GM23338 (cell line): ENCODE measurements at regions not wholly inside any gene's neighbourhood (a gene's known extent, or its start where the extent isn't known, plus 50 kb on each side); places are given as distances from the start of the nearest gene placed in this dataset.

Source experiments
- ATAC-seq: fragments of 200-7000 bp; cut with Tn5 transposase; 3 replicates; pipeline ENCODE4 v1.9.1; 2020
- DNase-seq: peaks from one replicate; pipeline ENCODE4 v3.0.0-alpha.2; 2015; ENCODE audit warnings: low spot score
- H2AFZ ChIP-seq: fragments of 200-600 bp; sonication (generic); 2 replicates; pipeline ENCODE4 v1.8.0; 2016; ENCODE audit warnings: antibody characterized with exemption, mild to moderate bottlenecking, moderate library complexity
- H3F3A ChIP-seq: fragments of 200-600 bp; sonication (generic); replicated peaks from 2 replicates; pipeline ENCODE4 v1.8.0; 2017; ENCODE audit warnings: antibody characterized with exemption, mixed run types, low read depth
- H3K27ac ChIP-seq: fragments of 200-600 bp; sonication (generic); 2 replicates; pipeline ENCODE4 v1.6.1; 2016; ENCODE audit warnings: low read depth
- H3K27me3 ChIP-seq: fragments of 200-600 bp; sonication (generic); 2 replicates; pipeline ENCODE4 v1.8.0; 2016; ENCODE audit warnings: mild to moderate bottlenecking, mixed run types, moderate library complexity; ENCODE audit not compliant: insufficient read depth
- H3K36me3 ChIP-seq: fragments of 200-600 bp; sonication (generic); 2 replicates; pipeline ENCODE4 v1.8.0; 2016; ENCODE audit warnings: mild to moderate bottlenecking; ENCODE audit not compliant: insufficient read depth
- H3K4me1 ChIP-seq: fragments of 200-600 bp; sonication (generic); 2 replicates; pipeline ENCODE4 v1.8.0; 2016; ENCODE audit warnings: mild to moderate bottlenecking, moderate library complexity; ENCODE audit not compliant: insufficient read depth
- H3K4me2 ChIP-seq: fragments of 200-600 bp; sonication (generic); 2 replicates; pipeline ENCODE4 v1.7.1; 2017; ENCODE audit warnings: mixed run types
- H3K4me3 ChIP-seq: fragments of 200-600 bp; sonication (generic); 2 replicates; pipeline ENCODE4 v1.6.1; 2016; ENCODE audit warnings: mixed run types
- H3K79me2 ChIP-seq: fragments of 200-600 bp; sonication (generic); replicated peaks from 2 replicates; pipeline ENCODE4 v1.8.0; 2017; ENCODE audit warnings: mild to moderate bottlenecking; ENCODE audit not compliant: insufficient read depth
- H3K9me2 ChIP-seq: fragments of 200-600 bp; sonication (generic); 2 replicates; pipeline ENCODE4 v1.8.0; 2017; ENCODE audit not compliant: insufficient read depth
- H4K20me1 ChIP-seq: fragments of 200-600 bp; sonication (generic); replicated peaks from 2 replicates; pipeline ENCODE4 v1.8.0; 2017; ENCODE audit warnings: mild to moderate bottlenecking; ENCODE audit not compliant: insufficient read depth
- H3K27ac Mint-ChIP-seq: 2 replicates; pipeline ENCODE4 v1.8.0; 2020; ENCODE audit warnings: inconsistent platforms, mild to moderate bottlenecking, moderate library complexity, mixed read lengths
- H3K27me3 Mint-ChIP-seq: 3 replicates; pipeline ENCODE4 v1.8.0; 2022; ENCODE audit warnings: low read depth, mild to moderate bottlenecking, moderate library complexity, mixed read lengths, inconsistent platforms; ENCODE audit not compliant: insufficient read depth, poor library complexity
- H3K36me3 Mint-ChIP-seq: 3 replicates; pipeline ENCODE4 v1.8.0; 2021; ENCODE audit warnings: low read depth, mild to moderate bottlenecking, inconsistent platforms, moderate library complexity, mixed read lengths
- H3K4me1 Mint-ChIP-seq: 3 replicates; pipeline ENCODE4 v1.8.0; 2020; ENCODE audit warnings: mild to moderate bottlenecking, inconsistent platforms, mixed read lengths
- H3K4me3 Mint-ChIP-seq: 3 replicates; pipeline ENCODE4 v1.8.0; 2021; ENCODE audit warnings: moderate library complexity, mild to moderate bottlenecking, inconsistent platforms, mixed read lengths
- H3K9me3 Mint-ChIP-seq: 3 replicates; pipeline ENCODE4 v1.8.0; 2020; ENCODE audit warnings: moderate library complexity, mild to moderate bottlenecking, inconsistent platforms, mixed read lengths
- EZH2phosphoT487 ChIP-seq: fragments of 200-600 bp; sonication (generic); IDR thresholded peaks from one replicate; pipeline ENCODE4 v1.8.1; 2018; ENCODE audit warnings: antibody characterized with exemption; ENCODE audit not compliant: unreplicated experiment
- POLR2AphosphoS5 ChIP-seq: IDR thresholded peaks from 2 replicates; pipeline ENCODE4 v1.6.1; 2016; ENCODE audit warnings: antibody characterized with exemption, low read depth
- ZNF331 ChIP-seq: fragments of 250-450 bp; sonication (Bioruptor Pico); IDR thresholded peaks from 2 replicates; pipeline ENCODE4 v1.5.0; 2020; ENCODE audit warnings: low read depth, mild to moderate bottlenecking, moderate library complexity
- TF ChIP-seq, protein P1 (sequence below), 2 experiments: fragments of 200-600 bp in 1 of 2; sonication (generic) in 1 of 2; conservative IDR thresholded peaks; 2 replicates each; pipeline versions ENCODE4 v1.5.1 to v1.6.1; 2016 to 2017; ENCODE audit warnings: antibody characterized with exemption in 2 of 2, low read depth in 2 of 2, mild to moderate bottlenecking in 2 of 2, moderate library complexity in 1 of 2
- TF ChIP-seq, protein P2 (sequence below): IDR thresholded peaks from one replicate; pipeline ENCODE4 v1.6.1; 2018; ENCODE audit warnings: antibody characterized with exemption; ENCODE audit not compliant: unreplicated experiment
- TF ChIP-seq, protein P3 (sequence below): fragments of 250-450 bp; sonication (Bioruptor Pico); IDR thresholded peaks from 2 replicates; pipeline ENCODE4 v1.5.0; 2020; ENCODE audit warnings: mild to moderate bottlenecking, moderate library complexity

DNA sequence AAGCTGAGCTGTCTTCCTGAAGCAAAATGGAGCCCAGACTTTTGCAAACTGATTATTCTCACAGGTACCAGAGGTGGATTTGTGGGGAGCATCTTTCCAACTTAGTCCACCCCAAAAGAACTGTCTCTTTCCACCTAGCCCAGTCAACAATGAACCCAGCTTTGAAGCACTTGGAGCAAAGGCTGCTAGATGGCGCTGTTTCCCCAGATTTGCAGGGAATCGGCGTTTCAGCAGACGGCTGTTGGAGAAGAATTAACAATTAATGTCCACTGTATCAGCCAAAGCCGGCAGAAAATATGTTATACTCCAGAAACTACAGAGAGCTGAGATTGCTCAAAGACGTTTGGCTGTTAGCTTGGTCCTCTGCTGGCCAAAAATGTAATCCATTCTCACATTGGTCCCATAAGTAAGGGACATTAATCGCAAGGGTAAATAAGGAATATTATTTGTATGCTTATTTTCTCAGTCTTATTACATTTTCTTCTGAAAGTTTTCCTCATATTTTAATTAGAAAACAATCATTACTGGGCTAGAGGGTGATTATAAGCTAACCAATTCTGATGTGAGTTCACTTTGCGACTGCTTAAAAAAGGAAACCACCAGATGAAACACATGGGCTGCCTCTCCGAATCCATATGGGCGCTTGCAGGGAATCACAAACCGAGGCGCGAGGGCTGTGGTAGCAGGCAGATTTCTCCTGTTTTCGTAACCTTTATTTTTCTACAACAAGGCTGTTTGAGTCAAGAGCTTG is 423.8 kb upstream of the MEX3C start:
- DNase-seq: peak; percentile 83
- peak overlapping the region; percentile 4 for H3K4me2 ChIP-seq
- H3K4me3 ChIP-seq: no peak overlapping the region
- TF ChIP-seq POLR2AphosphoS5 (no peak), EZH2phosphoT487 (no peak)
- TF ChIP-seq, protein P1, sequence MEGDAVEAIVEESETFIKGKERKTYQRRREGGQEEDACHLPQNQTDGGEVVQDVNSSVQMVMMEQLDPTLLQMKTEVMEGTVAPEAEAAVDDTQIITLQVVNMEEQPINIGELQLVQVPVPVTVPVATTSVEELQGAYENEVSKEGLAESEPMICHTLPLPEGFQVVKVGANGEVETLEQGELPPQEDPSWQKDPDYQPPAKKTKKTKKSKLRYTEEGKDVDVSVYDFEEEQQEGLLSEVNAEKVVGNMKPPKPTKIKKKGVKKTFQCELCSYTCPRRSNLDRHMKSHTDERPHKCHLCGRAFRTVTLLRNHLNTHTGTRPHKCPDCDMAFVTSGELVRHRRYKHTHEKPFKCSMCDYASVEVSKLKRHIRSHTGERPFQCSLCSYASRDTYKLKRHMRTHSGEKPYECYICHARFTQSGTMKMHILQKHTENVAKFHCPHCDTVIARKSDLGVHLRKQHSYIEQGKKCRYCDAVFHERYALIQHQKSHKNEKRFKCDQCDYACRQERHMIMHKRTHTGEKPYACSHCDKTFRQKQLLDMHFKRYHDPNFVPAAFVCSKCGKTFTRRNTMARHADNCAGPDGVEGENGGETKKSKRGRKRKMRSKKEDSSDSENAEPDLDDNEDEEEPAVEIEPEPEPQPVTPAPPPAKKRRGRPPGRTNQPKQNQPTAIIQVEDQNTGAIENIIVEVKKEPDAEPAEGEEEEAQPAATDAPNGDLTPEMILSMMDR (conservative IDR thresholded peaks at IDR 0.05; ENCODE audit: low read depth in 2 of 2): peak; percentile 93 to 95
- TF ChIP-seq, protein P2, sequence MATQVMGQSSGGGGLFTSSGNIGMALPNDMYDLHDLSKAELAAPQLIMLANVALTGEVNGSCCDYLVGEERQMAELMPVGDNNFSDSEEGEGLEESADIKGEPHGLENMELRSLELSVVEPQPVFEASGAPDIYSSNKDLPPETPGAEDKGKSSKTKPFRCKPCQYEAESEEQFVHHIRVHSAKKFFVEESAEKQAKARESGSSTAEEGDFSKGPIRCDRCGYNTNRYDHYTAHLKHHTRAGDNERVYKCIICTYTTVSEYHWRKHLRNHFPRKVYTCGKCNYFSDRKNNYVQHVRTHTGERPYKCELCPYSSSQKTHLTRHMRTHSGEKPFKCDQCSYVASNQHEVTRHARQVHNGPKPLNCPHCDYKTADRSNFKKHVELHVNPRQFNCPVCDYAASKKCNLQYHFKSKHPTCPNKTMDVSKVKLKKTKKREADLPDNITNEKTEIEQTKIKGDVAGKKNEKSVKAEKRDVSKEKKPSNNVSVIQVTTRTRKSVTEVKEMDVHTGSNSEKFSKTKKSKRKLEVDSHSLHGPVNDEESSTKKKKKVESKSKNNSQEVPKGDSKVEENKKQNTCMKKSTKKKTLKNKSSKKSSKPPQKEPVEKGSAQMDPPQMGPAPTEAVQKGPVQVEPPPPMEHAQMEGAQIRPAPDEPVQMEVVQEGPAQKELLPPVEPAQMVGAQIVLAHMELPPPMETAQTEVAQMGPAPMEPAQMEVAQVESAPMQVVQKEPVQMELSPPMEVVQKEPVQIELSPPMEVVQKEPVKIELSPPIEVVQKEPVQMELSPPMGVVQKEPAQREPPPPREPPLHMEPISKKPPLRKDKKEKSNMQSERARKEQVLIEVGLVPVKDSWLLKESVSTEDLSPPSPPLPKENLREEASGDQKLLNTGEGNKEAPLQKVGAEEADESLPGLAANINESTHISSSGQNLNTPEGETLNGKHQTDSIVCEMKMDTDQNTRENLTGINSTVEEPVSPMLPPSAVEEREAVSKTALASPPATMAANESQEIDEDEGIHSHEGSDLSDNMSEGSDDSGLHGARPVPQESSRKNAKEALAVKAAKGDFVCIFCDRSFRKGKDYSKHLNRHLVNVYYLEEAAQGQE: no peak
- no peaks in the 10 kb centered on the region for H3K36me3 ChIP-seq
- no peaks in the 10 kb centered on the region for H3K9me2 ChIP-seq
- no peaks in the 10 kb centered on the region for H3K79me2 ChIP-seq
- Mint-ChIP-seq H3K27ac (no peak overlapping the region), H3K4me1 (peaks cover 21% of the 10 kb centered on the region), H3K36me3 (0 out of 3 replicates have a peak, but pooled peaks cover 3% of the 10 kb centered on the region), H3K4me3 (no peak overlapping the region), H3K9me3 (no peaks in the 10 kb centered on the region; the same call in 2 of the 3 replicates), H3K27me3 (peaks cover 8% of the 10 kb centered on the region)
- no peaks in the 10 kb centered on the region for H3K27me3 ChIP-seq
- peaks cover 14% of the 10 kb centered on the region for H3K4me1 ChIP-seq
- peak overlapping the region; percentile 90 for H2AFZ ChIP-seq
- no peak overlapping the region for H3K27ac ChIP-seq
- H4K20me1 ChIP-seq: no peaks in the 10 kb centered on the region
- ATAC-seq: peak; percentile 83
- H3F3A ChIP-seq: no peaks in the 10 kb centered on the region

DNA sequence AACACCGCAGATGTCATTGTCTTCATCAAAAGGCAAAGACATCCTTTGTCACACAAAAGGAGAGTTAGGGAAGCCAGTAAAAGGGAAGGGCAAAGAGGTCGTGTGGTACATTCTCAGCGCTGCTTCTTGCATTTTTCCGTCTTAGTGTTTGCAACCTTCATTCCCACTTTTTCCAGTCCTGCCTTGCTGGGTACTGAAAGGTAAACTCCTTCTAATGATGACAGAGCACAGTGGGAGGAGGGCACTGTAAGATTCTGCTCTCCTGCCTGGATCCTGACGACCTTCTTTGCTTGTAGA is 424.3 kb upstream of the MEX3C start:
- H3K9me3 Mint-ChIP-seq: no peaks in the 10 kb centered on the region; the same call in 2 of the 3 replicates
- Histone ChIP-seq H3K79me2 (no peaks in the 10 kb centered on the region), H4K20me1 (no peaks in the 10 kb centered on the region), H3K4me1 (peaks cover 14% of the 10 kb centered on the region), H2AFZ (peak overlapping the region; percentile 90), H3K4me3 (no peak overlapping the region), H3K27me3 (no peaks in the 10 kb centered on the region), H3K27ac (no peak overlapping the region), H3F3A (no peaks in the 10 kb centered on the region), H3K9me2 (no peaks in the 10 kb centered on the region), H3K4me2 (peak overlapping the region; percentile 4), H3K36me3 (no peaks in the 10 kb centered on the region)
- peaks cover 8% of the 10 kb centered on the region for H3K27me3 Mint-ChIP-seq
- H3K4me3 Mint-ChIP-seq: no peak overlapping the region
- H3K36me3 Mint-ChIP-seq: 0 out of 3 replicates have a peak, but pooled peaks cover 3% of the 10 kb centered on the region
- ATAC-seq (peak; percentile 37), DNase-seq (no peak)
- no peak overlapping the region for H3K27ac Mint-ChIP-seq
- H3K4me1 Mint-ChIP-seq: peaks cover 21% of the 10 kb centered on the region
- no peak for TF ChIP-seq ZNF331 (CRISPR knock-in tag)
- TF ChIP-seq, protein P3, sequence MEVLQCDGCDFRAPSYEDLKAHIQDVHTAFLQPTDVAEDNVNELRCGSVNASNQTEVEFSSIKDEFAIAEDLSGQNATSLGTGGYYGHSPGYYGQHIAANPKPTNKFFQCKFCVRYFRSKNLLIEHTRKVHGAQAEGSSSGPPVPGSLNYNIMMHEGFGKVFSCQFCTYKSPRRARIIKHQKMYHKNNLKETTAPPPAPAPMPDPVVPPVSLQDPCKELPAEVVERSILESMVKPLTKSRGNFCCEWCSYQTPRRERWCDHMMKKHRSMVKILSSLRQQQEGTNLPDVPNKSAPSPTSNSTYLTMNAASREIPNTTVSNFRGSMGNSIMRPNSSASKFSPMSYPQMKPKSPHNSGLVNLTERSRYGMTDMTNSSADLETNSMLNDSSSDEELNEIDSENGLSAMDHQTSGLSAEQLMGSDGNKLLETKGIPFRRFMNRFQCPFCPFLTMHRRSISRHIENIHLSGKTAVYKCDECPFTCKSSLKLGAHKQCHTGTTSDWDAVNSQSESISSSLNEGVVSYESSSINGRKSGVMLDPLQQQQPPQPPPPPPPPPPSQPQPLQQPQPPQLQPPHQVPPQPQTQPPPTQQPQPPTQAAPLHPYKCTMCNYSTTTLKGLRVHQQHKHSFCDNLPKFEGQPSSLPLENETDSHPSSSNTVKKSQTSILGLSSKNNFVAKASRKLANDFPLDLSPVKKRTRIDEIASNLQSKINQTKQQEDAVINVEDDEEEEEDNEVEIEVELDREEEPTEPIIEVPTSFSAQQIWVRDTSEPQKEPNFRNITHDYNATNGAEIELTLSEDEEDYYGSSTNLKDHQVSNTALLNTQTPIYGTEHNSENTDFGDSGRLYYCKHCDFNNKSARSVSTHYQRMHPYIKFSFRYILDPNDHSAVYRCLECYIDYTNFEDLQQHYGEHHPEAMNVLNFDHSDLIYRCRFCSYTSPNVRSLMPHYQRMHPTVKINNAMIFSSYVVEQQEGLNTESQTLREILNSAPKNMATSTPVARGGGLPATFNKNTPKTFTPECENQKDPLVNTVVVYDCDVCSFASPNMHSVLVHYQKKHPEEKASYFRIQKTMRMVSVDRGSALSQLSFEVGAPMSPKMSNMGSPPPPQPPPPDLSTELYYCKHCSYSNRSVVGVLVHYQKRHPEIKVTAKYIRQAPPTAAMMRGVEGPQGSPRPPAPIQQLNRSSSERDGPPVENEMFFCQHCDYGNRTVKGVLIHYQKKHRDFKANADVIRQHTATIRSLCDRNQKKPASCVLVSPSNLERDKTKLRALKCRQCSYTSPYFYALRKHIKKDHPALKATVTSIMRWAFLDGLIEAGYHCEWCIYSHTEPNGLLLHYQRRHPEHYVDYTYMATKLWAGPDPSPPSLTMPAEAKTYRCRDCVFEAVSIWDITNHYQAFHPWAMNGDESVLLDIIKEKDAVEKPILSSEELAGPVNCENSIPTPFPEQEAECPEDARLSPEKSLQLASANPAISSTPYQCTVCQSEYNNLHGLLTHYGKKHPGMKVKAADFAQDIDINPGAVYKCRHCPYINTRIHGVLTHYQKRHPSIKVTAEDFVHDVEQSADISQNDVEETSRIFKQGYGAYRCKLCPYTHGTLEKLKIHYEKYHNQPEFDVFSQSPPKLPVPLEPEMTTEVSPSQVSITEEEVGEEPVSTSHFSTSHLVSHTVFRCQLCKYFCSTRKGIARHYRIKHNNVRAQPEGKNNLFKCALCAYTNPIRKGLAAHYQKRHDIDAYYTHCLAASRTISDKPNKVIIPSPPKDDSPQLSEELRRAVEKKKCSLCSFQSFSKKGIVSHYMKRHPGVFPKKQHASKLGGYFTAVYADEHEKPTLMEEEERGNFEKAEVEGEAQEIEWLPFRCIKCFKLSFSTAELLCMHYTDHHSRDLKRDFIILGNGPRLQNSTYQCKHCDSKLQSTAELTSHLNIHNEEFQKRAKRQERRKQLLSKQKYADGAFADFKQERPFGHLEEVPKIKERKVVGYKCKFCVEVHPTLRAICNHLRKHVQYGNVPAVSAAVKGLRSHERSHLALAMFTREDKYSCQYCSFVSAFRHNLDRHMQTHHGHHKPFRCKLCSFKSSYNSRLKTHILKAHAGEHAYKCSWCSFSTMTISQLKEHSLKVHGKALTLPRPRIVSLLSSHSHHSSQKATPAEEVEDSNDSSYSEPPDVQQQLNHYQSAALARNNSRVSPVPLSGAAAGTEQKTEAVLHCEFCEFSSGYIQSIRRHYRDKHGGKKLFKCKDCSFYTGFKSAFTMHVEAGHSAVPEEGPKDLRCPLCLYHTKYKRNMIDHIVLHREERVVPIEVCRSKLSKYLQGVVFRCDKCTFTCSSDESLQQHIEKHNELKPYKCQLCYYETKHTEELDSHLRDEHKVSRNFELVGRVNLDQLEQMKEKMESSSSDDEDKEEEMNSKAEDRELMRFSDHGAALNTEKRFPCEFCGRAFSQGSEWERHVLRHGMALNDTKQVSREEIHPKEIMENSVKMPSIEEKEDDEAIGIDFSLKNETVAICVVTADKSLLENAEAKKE (CRISPR knock-in tag): no peak
